GM21786 (cell line): ENCODE measurements at regions not wholly inside any gene's neighbourhood (a gene's known extent, or its start where the extent isn't known, plus 50 kb on each side); places are given as distances from the start of the nearest gene placed in this dataset.

Experiments
- ATAC-seq: cut with Tn5 transposase; IDR thresholded peaks from one replicate; pipeline ENCODE4 v1.9.1; 2021; ENCODE audit not compliant: unreplicated experiment

DNA sequence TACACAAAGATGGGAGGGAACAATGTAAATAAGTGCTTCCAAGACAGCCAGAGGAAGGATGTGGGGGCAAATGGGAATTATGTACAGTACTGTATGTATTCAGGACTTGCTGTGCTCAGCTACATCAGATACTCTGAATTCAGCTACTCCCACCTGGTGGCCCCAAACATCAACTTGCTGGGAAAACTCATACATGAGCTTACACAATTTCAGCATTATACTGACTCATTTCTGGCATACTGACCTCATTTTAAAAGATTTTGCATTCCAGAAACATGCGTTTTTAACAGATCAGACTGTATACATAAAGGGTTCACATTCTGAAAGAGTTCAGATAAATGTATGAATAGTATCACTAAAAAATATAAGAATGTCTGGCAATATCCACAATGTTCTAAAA is 59.7 kb downstream of the GPX5 start:
- no peak for ATAC-seq

GRCh38 chr6:28586324-28586723 is 60.6 kb downstream of the GPX5 start:
- no peak for ATAC-seq

DNA sequence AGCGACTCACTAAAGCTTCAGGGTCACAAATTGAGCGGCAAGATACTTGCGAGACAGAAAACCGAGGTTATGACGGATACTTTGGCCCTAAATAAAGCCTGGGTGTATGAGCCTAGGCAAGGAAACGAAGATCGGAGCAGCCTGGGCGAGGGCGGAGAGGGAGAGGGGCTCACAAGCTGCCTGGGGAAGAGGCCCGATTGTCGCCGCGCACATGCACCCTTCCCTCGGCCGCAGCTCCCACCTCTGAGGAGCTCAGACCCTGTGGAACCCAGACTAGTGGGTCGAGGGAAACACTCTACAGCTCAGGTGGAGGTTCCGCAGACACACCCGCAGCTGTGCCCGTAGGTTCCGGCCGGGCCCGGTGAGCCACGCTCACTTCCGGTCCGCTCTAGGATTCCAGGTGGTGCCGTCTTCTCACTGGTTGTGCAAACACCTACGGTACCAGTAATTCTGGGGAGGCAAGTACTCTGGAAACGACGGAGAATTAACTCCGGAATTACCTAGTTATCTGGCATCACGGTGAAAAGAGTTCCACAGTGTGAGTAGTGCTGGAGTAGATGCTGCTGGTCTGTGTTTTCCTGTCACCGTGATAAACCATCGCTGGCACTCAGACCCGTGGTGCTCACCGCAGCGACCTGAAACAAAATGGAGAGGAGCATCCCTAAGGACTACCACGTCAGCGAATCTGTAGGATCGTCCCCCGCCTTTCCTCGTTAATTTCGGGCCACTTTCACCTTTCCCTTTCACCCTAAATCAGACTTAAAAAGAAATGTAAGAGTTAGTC is 61.5 kb downstream of the GPX5 start:
- ATAC-seq: peak; percentile 77

GRCh38 chr6:28587746-28588075 is 62.0 kb downstream of the GPX5 start:
- ATAC-seq: no peak

DNA sequence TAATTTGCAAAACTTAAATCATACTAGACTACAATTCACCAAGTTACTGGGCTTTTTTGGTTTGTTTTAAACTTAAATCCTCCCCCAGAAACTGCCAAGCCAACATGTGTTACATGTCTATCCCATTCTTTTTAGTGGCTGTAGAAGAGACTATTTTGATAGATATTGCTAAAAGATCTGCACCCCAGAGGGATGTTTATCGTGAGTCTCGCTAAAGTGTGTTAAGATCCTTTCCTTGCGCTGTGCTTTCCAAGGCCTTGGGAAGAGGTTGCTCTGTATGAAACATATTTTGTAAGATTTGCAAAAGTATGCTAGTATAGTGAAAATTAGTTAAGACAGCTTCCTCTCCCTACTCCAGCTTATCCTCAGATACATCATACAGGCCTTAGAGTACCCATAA is 63.0 kb downstream of the GPX5 start:
- ATAC-seq: no peak

- ATAC-seq: peak; percentile 57
These were observed 63.7 kb downstream of the GPX5 start for GRCh38 chr6:28589234-28589956.

DNA sequence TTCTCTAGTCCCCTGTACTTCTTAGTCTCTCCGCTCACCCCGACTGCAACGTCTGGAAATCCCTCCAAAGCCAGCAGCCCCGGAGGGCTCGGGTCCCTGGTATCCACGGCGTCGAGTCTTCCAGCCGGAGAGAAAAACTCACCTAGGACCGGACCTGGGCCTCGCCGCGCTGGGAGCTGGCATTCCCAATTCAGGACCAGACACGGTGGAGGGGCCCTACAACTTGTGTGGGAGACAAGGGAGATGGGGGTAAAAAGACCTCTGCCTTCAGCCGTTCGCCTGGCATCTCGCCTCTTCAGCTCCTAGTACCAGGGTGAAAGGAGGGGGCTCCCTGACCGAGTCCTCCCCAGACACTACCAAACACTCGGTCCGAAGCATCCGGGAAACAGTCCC is 64.3 kb downstream of the GPX5 start:
- ATAC-seq: no peak

GRCh38 chr6:28597217-28597835 is 71.6 kb downstream of the GPX5 start:
- no peak for ATAC-seq

- no peak for ATAC-seq
These were observed 72.4 kb downstream of the GPX5 start for GRCh38 chr6:28597924-28598722.

- ATAC-seq: no peak
These were observed 73.3 kb downstream of the GPX5 start for GRCh38 chr6:28598757-28599686.

- ATAC-seq: no peak
These were observed 74.6 kb downstream of the GPX5 start for GRCh38 chr6:28600245-28600644.

DNA sequence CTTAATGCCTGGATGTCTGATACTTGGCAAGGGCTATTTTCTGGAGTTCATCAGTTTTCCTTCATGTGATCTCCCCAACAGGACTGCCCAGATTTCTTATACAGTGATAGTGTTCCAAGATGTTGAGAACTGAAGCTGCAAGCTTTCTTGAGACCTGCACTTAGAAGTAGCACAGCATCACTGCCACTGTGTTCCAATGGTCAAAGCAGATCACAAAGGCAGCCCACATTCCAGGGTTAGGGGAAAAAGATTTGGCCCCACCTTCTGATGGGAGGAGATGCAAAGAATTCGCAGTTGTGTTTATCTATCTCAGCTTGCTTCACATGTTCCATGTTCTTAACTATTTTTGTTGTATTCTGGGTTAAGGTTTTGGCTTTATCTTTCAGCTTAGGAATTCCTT is 78.2 kb downstream of the GPX5 start:
- ATAC-seq: no peak

DNA sequence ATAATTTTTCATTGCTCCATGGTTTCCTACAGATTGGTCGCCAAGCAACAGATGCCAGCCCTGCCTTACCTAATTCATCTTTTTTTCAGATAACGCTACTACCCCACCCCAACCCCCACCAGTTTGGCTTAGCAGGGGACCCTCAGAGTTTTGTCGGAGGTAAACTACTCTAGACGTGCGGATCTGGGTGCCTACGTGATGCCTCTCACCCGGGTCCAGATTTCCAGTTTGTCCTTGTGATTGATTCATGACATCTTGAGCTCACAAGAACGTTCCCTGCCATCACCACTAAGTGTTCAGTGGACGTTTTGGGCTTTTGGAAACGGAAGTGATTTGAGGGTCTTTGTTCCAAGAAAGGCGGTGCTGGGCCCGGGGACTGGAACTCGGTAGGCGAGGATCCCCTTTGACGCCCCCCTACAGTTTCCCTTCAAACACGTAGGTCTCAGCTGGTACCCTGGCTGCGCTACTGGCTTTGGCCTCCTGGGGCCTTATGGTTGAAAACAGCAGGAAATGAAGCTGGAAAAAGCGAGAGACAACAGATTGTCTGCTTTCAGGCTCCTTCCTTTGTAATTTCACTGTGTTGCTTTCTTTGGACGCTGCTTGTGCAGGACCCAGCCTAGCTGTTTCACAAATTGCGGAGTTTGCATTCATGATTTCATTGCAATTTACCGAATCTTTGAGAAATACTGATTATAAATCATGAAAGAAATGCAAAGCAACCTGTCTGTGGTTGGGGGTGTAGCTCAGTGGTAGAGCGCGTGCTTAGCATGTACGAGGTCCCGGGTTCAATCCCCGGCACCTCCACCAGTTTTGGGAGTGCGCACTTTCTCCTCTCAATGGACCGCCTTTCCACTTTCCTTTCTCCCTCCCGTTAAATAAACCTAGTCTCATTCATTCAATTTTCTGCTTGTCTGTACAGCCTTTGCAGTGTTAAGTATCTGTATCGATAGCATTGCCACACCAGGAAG is 81.0 kb downstream of the GPX5 start:
- peak; percentile 50 for ATAC-seq

DNA sequence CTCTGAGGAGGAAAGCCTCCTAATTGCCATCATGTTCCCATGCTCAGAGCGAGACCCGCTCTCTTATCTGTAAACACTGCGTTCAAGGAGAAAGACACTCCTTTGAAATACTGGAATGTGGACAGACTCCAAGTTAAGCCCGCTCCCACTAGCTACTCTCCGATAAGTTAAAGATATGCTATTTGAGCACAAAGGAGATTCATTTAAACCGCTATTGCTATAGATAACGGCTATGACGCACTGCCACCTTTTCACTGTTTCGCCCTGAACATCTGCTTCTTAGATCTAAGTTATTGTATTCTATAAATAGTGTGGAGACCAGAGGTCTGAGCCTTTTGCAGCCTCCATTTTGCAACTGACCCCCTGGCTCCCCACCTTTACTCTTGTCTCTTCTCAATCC is 82.3 kb downstream of the GPX5 start:
- ATAC-seq: no peak

GRCh38 chr6:28609672-28610071 is 84.0 kb downstream of the GPX5 start:
- no peak for ATAC-seq

- ATAC-seq: no peak
These were observed 89.9 kb downstream of the GPX5 start for GRCh38 chr6:28615616-28615954.

DNA sequence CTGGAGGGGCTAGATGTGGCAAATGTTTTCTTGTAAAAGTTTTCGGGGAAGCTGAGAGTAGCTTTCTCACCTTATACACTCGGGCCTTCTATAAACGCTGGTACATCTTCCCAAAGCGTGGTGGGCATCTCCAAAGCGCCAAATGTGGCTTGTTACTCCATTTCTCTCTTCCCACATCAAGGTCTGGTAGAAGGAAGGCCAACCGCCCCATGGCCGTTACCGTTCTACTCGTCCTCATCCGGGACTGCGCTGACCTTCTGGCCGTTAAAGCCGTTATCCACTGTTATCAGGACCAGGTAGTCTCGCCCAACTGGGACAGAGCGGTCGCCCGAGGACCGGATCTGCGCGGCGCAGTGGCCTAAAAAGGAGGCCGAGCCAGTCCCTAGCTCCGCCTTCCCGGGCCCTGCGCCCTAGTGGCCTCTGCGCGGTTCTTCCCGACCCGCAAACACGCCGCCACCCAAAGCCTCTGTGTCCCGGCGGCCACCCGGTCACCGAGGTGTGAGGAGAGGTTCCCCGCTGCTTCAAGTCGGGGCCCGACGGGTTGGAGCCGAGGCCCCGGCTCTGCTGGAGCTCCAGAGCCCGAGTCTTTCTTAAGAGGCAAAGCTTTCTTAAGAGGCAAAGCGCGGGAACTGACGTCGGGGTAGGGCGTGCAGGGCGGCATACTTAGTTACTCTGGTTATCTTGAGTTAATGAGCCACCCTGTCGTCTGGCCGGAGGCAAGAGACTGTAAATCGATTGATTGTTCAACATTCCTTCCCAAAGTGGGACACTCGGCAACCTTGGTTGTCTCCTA is 90.5 kb downstream of the GPX5 start:
- no peak for ATAC-seq

DNA sequence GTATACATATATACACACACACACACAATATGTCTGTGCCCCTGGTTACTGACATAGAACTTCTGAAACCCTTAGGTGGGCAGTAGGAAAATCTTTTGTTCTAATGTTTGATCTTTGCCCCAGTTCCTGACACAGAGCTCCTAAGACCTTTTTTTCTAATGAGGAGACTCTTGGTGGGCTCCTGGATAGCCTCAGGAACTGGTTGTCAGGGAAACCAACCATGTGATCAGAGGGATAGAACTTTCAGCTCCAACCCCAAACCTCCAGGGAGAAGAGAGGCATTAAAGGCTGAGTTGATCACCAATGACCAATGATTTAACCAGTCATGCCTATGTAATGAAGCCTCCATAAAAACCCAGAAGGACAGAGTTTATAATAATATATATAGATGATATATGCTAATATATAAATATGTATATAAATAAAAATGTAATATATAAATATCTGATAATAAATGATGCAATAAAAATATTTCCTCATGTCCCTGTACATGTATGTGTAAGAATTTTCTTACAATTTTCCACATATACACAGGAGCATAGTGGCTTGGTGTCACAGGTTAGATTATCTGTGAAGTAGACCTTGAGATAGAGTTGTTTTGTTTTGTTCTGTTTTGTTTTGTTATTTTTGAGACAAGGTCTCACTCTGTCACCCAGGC is 93.3 kb downstream of the GPX5 start:
- ATAC-seq: no peak
